GM18499 (cell line): ENCODE measurements at regions not wholly inside any gene's neighbourhood (a gene's known extent, or its start where the extent isn't known, plus 50 kb on each side); places are given as distances from the start of the nearest gene placed in this dataset.
"Not testable (repeated sequence)": the region's sequence is repeated elsewhere in the genome, so short reads cannot be mapped to it uniquely, and the experiment has no call there.

Experiments
- ATAC-seq: cut with Tn5 transposase; IDR thresholded peaks from one replicate; pipeline ENCODE4 v1.9.1; 2021; ENCODE audit warnings: moderate number of reproducible peaks; ENCODE audit not compliant: insufficient read depth, unreplicated experiment

DNA sequence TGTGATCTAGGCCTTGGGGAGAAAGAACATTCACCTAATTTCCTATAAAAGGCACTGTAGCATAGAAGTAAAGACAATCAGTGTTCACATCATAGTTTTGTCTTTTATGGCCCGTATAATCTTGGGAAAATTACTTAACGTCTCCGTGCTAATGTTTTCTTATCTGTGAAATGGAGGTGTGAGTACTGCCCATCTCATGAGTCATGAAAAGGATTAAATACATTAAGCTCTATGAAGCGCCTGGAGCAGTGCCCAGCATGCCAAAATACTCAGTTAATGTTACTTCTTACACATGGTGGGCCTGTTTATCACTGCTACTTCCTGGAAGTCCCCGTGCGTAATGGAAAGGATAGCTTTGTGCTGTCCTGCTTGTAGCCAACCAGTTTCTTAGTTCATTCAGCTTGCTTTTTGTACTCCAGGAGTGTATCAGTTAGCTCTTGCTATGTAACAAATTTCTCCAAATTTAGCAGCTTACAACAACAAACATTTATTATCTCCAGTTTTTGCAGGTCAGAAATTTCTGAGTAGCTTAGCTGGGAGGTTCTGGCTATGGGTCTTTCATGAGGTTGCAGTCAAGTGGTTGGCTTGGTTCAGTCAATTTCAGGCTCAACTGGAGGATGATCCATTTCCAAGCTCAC lies 103.6 kb upstream of the BMP2 start:
- ATAC-seq, result no peak

DNA sequence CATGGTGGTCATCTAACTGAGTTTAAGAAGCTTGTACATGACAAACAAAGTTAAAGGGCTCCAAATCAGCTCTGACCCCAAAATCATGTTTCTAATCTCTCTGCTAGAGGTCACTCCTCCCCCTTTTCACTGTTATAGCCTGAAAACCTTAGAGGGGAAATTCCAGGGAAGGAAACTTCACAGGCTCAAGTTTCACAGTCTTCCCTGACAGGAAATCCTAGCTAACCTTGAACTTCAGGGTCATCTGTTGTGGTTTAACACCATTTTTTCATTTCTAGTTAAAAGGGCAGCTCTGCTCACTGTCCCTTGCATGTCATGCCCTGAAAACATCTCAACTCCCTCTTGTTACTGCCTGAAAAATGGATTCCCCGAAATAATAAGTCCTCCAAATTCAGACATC lies 104.4 kb upstream of the BMP2 start:
- ATAC-seq, result no peak

DNA sequence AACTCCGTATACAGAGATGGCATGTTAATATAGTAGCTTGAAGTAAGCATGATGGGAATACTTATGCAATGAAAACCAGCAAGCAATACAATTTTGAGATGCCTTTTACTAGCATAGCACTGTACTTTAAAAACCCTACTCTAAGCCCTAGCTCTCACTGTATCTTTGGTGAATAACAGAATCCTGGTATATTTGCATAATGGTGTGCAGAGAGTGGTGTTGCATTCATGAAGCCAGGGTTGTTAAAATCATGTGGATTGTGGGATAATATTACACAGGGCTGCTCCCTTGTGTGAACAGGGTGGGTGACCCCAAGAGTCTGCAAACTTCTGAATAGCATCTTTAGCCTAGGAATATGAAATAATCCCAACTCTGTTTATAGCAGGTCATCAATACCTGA lies 105.2 kb upstream of the BMP2 start:
- ATAC-seq, result no peak

DNA sequence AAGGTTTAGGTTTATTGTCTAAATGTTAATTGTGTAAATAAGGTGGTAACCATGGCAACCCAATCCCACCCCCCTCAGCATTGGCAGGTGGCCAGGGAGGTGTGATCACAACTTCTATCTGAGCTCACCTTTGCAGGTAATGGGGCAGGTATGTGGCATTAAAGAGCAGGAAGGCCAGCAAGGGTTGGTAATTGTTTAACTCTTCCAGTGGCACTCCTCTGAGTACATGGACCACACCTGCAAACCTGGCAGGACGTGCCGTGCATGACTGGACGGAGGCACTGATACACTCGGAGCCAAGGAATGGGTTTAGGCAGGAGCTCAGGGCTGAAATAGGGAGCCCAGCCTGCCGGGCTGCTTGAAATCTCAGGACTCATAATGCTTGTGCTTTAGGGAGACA lies 107.0 kb upstream of the BMP2 start:
- no peak for ATAC-seq

DNA sequence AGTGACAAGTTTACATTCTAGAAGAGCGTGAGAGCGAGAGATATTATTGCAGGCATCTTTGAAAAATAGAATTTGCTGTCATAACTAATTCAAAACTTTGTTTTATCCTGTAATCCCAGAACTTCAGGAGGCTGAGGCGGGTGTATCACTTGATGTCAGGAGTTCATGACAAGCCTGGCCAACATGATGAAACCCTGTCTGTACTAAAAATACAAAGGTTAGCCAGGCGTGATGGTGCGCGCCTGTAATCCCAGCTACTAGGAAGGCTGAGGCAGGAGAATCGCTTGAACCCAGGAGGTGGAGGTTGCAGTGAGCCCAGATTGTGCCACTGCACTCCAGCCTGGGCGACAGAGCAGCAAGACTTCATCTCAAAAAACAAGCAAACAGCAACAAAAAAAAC lies 108.6 kb upstream of the BMP2 start:
- not testable (repeated sequence) for ATAC-seq

DNA sequence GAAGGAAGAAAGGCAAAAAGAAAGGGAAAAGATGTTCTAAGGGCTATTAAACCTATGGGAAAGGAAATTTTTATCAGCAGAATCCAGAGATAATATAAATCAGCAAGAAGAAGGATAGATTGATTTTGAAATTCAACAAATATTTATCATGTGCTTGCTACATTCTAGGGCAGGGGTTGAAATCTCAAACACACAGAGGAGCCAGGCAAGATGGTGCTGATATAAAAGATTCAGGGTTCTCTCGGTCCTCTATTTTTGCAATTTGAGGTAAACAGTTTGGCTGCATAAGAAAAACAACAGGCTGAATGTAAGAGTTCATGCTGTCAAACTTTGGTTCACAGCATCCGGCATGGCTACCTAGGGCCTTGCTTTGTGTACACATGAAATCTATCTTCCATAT lies 109.6 kb upstream of the BMP2 start:
- no peak for ATAC-seq

DNA sequence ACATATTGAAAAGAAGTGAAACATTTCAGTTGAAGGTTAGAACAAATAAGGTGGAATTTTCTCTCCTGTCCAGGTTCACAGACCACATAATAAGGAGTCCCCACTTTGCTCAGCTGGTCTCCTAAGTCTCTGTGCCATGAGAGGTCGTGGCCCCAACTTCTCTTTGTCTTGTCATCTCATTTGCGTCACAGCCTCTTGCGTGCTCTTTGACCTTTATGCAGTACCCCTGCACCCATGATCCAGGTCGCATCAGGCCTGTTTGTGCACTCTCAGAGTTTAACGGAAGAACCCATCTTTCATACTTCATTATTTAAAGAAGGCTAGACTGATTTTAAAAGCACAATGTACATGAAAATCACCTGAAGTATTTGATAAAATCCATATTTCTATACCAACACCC lies 110.4 kb upstream of the BMP2 start:
- ATAC-seq, result no peak

DNA sequence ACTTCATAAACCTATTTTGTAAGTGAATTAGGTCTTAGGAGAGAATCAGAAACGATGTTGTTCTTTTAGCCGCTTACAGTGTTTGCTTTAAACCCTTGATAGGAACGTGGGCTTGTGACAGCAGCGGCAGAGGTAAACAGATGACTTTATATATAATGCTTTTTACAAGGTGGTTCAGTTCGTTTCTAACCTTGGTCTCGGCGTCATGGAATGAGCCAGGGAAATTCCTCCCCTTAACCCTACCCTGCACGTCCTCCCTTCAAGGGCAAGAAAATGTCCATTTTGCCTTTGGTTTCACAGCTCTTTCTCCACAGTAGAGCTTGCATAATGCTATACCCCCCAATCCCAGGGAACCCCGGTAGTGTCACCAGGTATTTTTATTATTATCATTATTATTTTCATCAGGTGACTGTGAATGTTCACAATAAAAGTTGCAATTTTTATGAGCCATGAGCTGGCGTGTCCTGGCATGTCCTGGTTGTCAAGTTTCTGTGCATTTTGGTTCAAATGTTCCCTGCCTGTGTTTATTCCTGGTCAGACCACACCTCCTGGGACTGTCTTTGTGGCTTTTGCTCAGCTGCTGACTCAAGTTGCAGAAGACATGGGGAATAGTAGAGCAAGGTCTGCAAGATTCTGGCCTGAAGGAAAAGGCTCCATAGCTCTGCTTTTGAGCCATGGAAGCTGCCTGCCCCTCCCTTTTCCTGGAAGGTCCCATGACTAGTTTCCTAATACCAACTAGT lies 112.8 kb upstream of the BMP2 start:
- no peak for ATAC-seq

DNA sequence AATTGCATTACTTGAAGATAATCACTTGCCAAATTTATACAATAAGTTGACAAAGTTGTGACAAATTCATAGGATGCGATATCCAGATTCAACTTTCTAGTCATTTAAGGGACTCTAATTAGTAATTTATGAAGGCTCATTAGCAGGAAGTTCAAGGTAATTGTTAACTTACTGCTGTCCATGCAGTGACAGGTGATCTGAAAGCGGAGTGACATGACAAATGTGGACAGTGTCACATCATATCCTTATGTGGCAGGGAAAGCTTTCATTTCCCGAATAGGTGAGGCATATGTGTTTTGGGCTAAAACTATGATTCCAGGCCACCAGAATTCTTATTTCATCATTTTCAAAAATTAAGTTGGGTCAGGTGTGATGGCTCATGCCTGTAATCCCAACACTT lies 115.9 kb upstream of the BMP2 start:
- no peak for ATAC-seq

DNA sequence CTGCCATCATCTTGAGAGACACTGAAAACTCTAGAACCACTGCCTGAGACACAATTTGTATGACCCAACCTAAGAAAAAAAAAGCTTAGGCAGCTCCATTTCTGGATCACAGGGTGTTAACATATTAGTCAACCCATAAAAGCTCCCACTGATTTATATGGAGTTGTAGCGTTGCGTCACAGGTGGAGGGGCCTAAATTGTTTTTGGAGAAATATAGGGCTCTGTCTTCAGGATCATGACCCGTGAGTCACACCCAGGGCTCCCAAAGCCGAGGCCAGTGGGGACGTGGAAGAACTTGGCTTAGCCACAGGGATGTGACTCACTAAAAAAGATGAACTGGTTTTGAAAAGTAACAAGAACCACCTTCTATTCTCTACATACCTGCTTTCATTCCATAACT lies 116.5 kb upstream of the BMP2 start:
- ATAC-seq, result no peak

DNA sequence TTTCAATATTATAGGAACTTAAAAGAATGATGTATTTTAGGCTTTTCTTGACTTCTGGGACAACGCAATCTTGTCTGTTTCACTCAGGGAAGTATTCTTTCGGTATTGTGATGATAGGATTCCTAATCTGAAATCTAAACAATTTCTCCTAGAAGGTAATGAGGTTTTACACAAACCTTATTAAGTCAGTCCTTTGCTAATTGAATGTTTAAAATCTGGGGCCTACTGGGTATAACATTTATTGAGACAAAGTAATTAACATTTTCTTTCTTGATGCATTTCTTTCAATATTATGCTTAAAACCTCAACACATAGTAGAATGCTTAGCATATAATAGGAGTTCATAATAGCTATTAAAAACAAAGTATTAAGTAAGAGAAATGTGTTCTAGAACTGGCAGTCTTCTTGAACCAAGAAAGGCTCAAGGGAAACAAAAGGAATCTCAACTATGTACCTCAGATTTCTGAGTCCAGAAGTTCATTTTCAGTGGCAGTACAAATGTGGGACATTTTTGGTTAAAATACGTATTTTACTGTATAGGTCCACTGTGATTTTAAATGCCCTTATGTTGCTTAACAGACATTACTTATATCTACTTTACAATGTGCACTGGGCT lies 121.4 kb upstream of the BMP2 start:
- no peak for ATAC-seq

DNA sequence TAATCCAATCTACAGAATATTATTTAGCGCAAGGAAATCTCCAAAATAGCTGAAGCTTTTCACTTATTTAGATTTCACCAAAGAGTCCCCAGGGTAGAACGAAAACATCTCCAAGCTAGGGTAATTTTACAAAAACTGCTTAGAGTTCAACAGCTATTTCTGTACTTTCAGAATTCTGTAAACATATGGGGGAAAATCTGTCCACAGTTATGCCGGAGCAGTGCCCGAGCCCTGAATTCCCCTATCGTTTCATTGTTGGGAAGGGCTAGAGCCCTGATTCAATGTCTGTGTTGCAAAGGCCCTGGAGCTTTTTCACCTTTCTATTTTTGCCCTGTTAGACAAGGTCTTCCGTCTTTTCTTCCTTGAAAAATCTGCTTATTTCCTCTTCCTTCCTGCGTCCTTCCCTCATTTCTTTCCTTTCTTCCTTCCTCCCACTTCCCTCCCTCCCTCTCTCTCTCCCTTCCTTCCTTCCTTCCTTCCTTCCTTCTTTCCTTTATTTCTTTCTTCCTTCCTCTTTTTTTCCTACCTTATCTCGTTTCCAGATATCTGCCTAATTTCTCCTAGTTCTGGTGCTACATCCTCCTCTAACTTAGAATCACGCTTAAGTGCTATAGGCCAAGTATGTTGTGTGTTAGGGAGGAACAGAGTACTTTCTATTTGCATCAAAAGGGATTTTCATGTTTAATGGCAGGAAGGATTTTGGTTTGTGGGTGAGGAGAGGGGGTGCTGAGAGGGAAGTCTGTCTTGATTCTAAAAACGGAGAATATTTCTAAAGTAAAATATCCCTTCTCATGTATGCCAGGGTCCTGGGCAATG lies 122.5 kb upstream of the BMP2 start:
- no peak for ATAC-seq

DNA sequence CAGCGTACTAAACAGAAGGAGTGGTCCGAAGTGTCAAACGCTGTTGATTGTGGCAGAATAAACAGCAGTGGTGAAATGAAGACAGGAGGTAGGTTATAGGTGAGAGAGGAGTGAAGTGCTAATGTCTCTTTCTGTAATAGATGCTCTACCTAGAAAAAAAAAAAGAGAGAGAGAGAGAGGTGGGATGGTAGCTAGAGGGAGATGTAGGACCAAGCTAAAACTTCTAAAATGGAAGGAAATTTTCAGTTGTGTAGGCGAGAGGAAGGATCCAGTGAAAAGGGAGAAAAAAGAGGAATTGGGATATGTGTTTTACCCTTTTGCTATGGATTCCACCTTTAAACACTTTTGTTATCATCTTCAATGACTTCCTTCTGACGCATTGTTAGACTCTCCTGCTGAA lies 126.5 kb upstream of the BMP2 start:
- no peak for ATAC-seq

DNA sequence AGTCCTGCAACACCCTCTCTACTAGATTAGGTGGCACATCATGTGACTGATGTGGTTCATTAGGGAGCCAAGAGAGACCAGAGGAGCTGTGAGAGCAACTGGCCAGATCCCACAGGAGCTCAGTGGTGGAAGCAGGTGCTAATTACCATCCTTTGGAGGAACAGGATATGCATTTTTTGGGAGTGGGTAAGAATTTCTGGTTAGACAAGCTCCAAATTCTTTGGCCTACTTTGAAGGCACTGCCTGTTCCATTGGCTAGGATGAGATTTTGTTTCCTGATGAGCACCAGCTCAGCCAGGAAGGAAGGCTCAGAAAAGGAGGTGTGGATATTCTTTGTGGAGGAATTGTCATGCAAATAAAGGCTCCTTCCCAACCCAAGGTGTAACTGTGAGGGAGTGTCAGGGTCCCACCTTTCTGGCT lies 130.3 kb upstream of the BMP2 start:
- ATAC-seq, result no peak

DNA sequence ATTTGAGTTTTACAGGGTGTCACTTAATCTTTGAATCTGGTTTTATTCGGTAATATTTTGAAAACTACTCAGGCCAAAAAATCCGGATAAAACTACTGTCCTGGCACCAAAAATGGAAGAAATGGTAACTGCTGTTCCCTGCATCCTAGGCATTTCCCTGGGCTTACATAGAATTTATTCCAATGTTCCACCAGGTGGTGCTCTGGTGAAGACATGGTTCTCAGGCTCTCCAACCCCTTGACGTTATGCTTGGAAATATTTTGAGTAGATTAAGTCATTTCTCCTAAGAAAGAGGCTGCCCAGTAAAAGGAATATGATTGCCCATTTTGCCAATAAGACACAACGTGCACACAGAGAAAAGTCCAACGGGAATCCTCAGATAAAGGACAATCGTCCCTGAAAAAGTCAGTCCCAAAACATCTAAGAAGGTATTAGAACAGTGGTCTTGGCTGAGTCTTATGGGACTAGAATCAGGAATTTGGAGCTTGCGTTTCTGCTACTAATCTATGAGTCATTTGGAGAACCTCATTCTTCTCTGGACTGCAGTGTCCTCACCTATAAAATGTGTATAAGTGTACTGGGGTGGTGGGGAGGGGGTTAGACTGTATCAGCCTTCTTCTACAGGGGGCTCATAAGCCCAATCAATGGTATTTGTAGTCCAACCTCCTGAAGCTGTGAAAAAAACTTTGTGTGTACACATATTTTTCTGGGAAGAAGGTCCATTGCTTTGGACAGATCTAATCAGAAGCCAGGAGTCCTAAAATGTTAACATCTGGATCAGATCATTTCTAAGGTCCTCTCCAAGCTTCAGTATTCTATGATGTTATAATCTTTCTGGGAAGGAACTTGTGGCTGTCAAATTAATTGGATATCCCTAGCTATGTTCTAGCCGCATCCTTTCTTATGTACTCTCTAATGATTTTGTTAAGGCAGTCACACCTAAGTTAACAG lies 131.0 kb upstream of the BMP2 start:
- no peak for ATAC-seq

DNA sequence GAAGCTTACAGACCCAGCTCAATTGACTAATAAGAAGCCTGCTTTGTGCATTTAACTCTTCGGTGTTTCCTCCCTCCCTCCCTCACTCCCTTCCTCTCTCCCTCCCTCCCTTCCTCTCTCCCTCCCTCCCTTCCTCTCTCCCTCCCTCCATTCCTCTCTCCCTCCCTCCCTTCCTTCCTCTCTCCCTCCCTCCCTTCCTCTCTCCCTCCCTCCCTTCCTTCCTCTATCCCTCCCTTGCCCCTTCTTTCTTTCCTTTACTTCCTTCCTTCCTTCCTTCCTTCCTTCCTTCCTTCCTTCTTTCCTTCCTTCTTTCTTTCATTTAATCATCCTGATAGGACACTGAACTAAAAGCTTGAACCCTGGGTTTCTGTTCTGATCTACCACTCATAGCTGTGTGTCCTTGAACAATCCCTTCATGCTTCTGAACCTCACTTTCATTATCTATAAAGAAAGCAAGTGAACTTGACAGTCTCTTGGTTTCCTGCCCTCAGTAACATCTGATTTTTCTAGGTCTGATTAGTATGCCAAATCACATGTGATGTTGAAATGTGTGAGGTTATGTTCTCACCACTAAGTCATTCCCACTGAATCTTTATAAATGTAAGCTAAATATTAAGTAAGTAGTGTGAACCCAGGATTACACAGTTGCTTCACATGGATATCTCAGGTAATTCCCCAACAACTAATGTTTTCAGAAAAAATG lies 132.3 kb upstream of the BMP2 start:
- no peak for ATAC-seq

DNA sequence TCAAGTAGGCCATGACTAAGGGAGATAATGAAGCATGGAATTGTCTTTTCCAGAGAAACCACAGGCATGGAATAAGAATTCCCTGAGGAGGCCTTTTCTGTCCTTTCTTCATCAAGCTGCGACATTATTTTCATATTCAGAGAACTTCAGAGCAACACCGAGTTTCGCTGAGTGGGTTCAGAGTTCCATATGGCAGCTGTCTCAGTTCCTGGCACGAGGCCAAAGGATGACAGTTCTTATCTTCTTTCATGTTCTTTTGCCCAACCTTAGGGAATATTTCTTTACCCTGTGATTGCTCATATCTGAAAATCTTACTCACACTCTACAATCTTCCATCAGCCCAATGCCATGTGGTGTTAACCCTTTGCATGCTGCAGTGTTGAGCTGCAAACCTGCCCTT lies 135.3 kb upstream of the BMP2 start:
- no peak for ATAC-seq

DNA sequence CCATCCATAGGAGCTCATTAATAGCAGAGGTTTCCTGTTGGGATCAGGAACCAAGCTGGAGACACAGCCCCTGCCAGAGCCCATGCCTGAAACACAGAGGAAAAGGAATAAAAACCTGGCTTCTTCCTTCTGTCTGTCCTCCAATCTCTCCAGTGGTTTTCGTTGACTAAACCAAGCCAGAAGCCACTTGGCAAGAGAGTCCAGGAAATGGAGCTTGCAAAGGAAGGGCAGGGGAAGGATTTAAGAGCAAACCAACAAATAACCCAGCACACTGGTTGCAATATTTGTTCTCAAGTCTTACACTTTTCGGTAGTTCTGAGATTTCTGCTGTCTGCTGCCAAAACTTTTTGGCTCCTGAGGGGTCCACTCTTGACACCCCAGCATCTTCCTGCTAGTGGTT lies 137.0 kb upstream of the BMP2 start:
- no peak for ATAC-seq

DNA sequence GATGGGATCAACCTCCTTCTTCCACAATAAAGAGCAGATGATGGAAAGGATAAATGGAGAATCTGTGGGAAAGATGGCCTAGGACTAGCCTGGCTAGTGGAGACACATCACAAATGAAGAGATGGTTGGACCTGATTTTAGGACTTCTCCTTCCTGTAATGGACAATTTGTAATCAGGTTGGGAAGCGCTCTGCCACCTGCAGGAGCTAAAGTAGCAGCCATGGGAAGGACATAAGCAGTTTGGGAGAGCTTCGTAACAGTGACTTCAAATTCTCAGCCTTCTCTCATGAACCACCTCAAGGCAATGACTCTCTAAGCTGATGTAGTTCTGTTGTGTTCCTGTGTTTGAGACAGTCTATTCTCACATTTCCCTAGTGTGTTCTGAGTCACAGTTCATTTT lies 137.9 kb upstream of the BMP2 start:
- no peak for ATAC-seq
